H9 (cell line): ENCODE measurements at regions not wholly inside any gene's neighbourhood (a gene's known extent, or its start where the extent isn't known, plus 50 kb on each side); places are given as distances from the start of the nearest gene placed in this dataset.
A peak's percentile ranks its signal among the peaks of the same experiment; 100 is the strongest.

Source experiments
- DNase-seq: peaks from one replicate; pipeline ENCODE4 v3.0.0-alpha.2; 2017
- H2AFZ ChIP-seq: one replicate; pipeline ENCODE4 v1.6.1; 2013; ENCODE audit warnings: mild to moderate bottlenecking, low read length, control low read depth, moderate library complexity
- H2AK5ac ChIP-seq: 2 replicates; pipeline ENCODE4 v1.6.1; 2013; ENCODE audit warnings: low read length, control low read depth, mixed read lengths; ENCODE audit not compliant: insufficient read length
- H2BK120ac ChIP-seq: one replicate; pipeline ENCODE4 v1.6.1; 2013; ENCODE audit warnings: low read depth, mild to moderate bottlenecking, low read length, control low read depth, inconsistent platforms; ENCODE audit not compliant: poor library complexity, severe bottlenecking
- H2BK12ac ChIP-seq: 2 replicates; pipeline ENCODE4 v1.6.1; 2013; ENCODE audit warnings: low read length, control low read depth, mixed read lengths, low read depth; ENCODE audit not compliant: insufficient read length
- H2BK15ac ChIP-seq: 2 replicates; pipeline ENCODE4 v1.6.1; 2013; ENCODE audit warnings: low read depth, low read length, control low read depth
- H2BK20ac ChIP-seq: one replicate; pipeline ENCODE4 v1.6.1; 2013; ENCODE audit warnings: low read depth, mild to moderate bottlenecking, low read length, control low read depth, inconsistent platforms; ENCODE audit not compliant: poor library complexity, severe bottlenecking
- H2BK5ac ChIP-seq: 2 replicates; pipeline ENCODE4 v1.6.1; 2013; ENCODE audit warnings: low read length, control low read depth, mixed read lengths; ENCODE audit not compliant: insufficient read length
- H3K14ac ChIP-seq: 2 replicates; pipeline ENCODE4 v1.6.1; 2013; ENCODE audit warnings: low read length, control low read depth; ENCODE audit not compliant: insufficient read depth
- H3K18ac ChIP-seq: 2 replicates; pipeline ENCODE4 v1.6.1; 2013; ENCODE audit warnings: low read depth, mild to moderate bottlenecking, mixed read lengths, low read length, control low read depth; ENCODE audit not compliant: insufficient read length
- H3K23ac ChIP-seq: 2 replicates; pipeline ENCODE4 v1.6.1; 2013; ENCODE audit warnings: low read length, control low read depth, mixed read lengths, low read depth; ENCODE audit not compliant: insufficient read length
- H3K23me2 ChIP-seq: 2 replicates; pipeline ENCODE4 v1.6.1; 2013; ENCODE audit warnings: low read depth, mild to moderate bottlenecking, mixed read lengths, low read length, control low read depth; ENCODE audit not compliant: insufficient read length, poor library complexity, severe bottlenecking
- H3K27ac ChIP-seq: 2 replicates; pipeline ENCODE4 v1.5.1; 2013; ENCODE audit warnings: low read length, control low read depth, mixed read lengths, low read depth; ENCODE audit not compliant: insufficient read length
- H3K27me3 ChIP-seq: 2 replicates; pipeline ENCODE4 v1.6.1; 2013; ENCODE audit warnings: low read length, control low read depth, inconsistent platforms; ENCODE audit not compliant: insufficient read depth
- H3K4ac ChIP-seq: 2 replicates; pipeline ENCODE4 v1.6.1; 2013; ENCODE audit warnings: low read depth, mild to moderate bottlenecking, control low read depth, inconsistent platforms, low read length, moderate library complexity
- H3K4me1 ChIP-seq: 2 replicates; pipeline ENCODE4 v1.6.1; 2013; ENCODE audit warnings: low read length, control low read depth, inconsistent platforms; ENCODE audit not compliant: insufficient read depth
- H3K4me2 ChIP-seq: 2 replicates; pipeline ENCODE4 v1.6.1; 2013; ENCODE audit warnings: low read length, control low read depth, mixed read lengths; ENCODE audit not compliant: insufficient read length, insufficient read depth
- H3K56ac ChIP-seq: 2 replicates; pipeline ENCODE4 v1.6.1; 2013; ENCODE audit warnings: low read depth, mild to moderate bottlenecking, mixed read lengths, low read length, control low read depth; ENCODE audit not compliant: insufficient read length
- H3K79me1 ChIP-seq: 2 replicates; pipeline ENCODE4 v1.6.1; 2013; ENCODE audit warnings: low read depth, mild to moderate bottlenecking, moderate library complexity, low read length, control low read depth, inconsistent platforms; ENCODE audit not compliant: insufficient read depth, poor library complexity, severe bottlenecking
- H3K79me2 ChIP-seq: 2 replicates; pipeline ENCODE4 v1.6.1; 2013; ENCODE audit warnings: low read length, control low read depth, inconsistent platforms; ENCODE audit not compliant: insufficient read depth
- H3K9ac ChIP-seq: 2 replicates; pipeline ENCODE4 v1.6.1; 2013; ENCODE audit warnings: low read length, control low read depth, mixed read lengths; ENCODE audit not compliant: insufficient read length; ENCODE audit errors: extremely low read depth
- H3K9me3 ChIP-seq: one replicate; pipeline ENCODE4 v1.6.1; 2013; ENCODE audit warnings: low read depth, low read length, inconsistent platforms; ENCODE audit not compliant: control insufficient read depth
- H3T11ph ChIP-seq: one replicate; pipeline ENCODE4 v1.6.1; 2013; ENCODE audit warnings: mild to moderate bottlenecking, low read length, control low read depth, inconsistent platforms
- H4K20me1 ChIP-seq: one replicate; pipeline ENCODE4 v1.6.1; 2013; ENCODE audit not compliant: control insufficient read depth, insufficient read length, insufficient read depth
- H4K5ac ChIP-seq: 2 replicates; pipeline ENCODE4 v1.6.1; 2013; ENCODE audit warnings: low read depth, mild to moderate bottlenecking, mixed read lengths, low read length, control low read depth; ENCODE audit not compliant: insufficient read length
- H4K8ac ChIP-seq: replicated peaks from 2 replicates; pipeline ENCODE4 v1.6.1; 2013; ENCODE audit warnings: low read length, control low read depth, mixed read lengths, low read depth; ENCODE audit not compliant: insufficient read length
- H4K91ac ChIP-seq: 2 replicates; pipeline ENCODE4 v1.6.1; 2013; ENCODE audit warnings: low read depth, mild to moderate bottlenecking, moderate library complexity, mixed read lengths, low read length, control low read depth; ENCODE audit not compliant: insufficient read length
- H3K27ac Mint-ChIP-seq, 3 experiments: 2 replicates in 2 of 3; 3 replicates in 1 of 3; pipeline ENCODE4 v1.8.0; 2020 to 2021; ENCODE audit warnings: mixed read lengths in 3 of 3, mild to moderate bottlenecking in 1 of 3, moderate library complexity in 1 of 3
- H3K27me3 Mint-ChIP-seq: 2 replicates; pipeline ENCODE4 v1.8.0; 2021; ENCODE audit warnings: low read depth, mild to moderate bottlenecking, moderate library complexity, mixed read lengths
- H3K36me3 Mint-ChIP-seq, 3 experiments: 2 replicates in 2 of 3; 3 replicates in 1 of 3; pipeline ENCODE4 v1.8.0; 2020 to 2021; ENCODE audit warnings: low read depth in 3 of 3, mixed read lengths in 3 of 3; ENCODE audit not compliant: insufficient read depth in 1 of 3
- H3K4me1 Mint-ChIP-seq, 2 experiments: 2 replicates each; pipeline ENCODE4 v1.8.0; 2020; ENCODE audit warnings: mixed read lengths in 2 of 2
- H3K4me3 Mint-ChIP-seq, 2 experiments: 2 replicates in 1 of 2; 3 replicates in 1 of 2; pipeline ENCODE4 v1.8.0; 2020 to 2021; ENCODE audit warnings: mild to moderate bottlenecking in 2 of 2, mixed read lengths in 2 of 2, moderate library complexity in 1 of 2
- H3K9me3 Mint-ChIP-seq, 2 experiments: 2 replicates in 1 of 2; 3 replicates in 1 of 2; pipeline ENCODE4 v1.8.0; 2020; ENCODE audit warnings: mild to moderate bottlenecking in 2 of 2, mixed read lengths in 2 of 2, moderate library complexity in 1 of 2
- TF ChIP-seq, protein P1 (sequence below): fragments of 200-600 bp; sonication (generic); conservative IDR thresholded peaks from 3 replicates; pipeline ENCODE4 v1.8.0; 2021; ENCODE audit warnings: antibody characterized with exemption, mild to moderate bottlenecking

GRCh38 chr13:89324582-89324981 is 1653.4 kb downstream of the SLITRK5 start:
- H3K4me1 Mint-ChIP-seq: peaks cover 12 to 20% of the 10 kb centered on the region in 2 experiments
- no peak overlapping the region for H3K56ac ChIP-seq
- no peak overlapping the region for H2BK15ac ChIP-seq
- peaks cover 0 to 4% (median 0%) of the 10 kb centered on the region in 3 experiments; a peak in 1 of 7 replicates for H3K36me3 Mint-ChIP-seq
- H4K20me1 ChIP-seq: no peaks in the 10 kb centered on the region
- no peak overlapping the region for H2BK12ac ChIP-seq
- H3K79me2 ChIP-seq: no peaks in the 10 kb centered on the region
- no peak overlapping the region for H3K4ac ChIP-seq
- no peaks in the 10 kb centered on the region for H3K79me1 ChIP-seq
- no peak overlapping the region for H2AFZ ChIP-seq
- DNase-seq: no peak
- no peak overlapping the region for H4K8ac ChIP-seq
- H3K9me3 ChIP-seq: no peaks in the 10 kb centered on the region
- no peak overlapping the region for H3K14ac ChIP-seq
- no peaks in the 10 kb centered on the region for H3K23me2 ChIP-seq
- no peak overlapping the region for H4K91ac ChIP-seq
- no peak overlapping the region for H3K18ac ChIP-seq
- no peak overlapping the region for H2BK120ac ChIP-seq
- H3K27me3 ChIP-seq: no peaks in the 10 kb centered on the region
- TF ChIP-seq, protein P1, sequence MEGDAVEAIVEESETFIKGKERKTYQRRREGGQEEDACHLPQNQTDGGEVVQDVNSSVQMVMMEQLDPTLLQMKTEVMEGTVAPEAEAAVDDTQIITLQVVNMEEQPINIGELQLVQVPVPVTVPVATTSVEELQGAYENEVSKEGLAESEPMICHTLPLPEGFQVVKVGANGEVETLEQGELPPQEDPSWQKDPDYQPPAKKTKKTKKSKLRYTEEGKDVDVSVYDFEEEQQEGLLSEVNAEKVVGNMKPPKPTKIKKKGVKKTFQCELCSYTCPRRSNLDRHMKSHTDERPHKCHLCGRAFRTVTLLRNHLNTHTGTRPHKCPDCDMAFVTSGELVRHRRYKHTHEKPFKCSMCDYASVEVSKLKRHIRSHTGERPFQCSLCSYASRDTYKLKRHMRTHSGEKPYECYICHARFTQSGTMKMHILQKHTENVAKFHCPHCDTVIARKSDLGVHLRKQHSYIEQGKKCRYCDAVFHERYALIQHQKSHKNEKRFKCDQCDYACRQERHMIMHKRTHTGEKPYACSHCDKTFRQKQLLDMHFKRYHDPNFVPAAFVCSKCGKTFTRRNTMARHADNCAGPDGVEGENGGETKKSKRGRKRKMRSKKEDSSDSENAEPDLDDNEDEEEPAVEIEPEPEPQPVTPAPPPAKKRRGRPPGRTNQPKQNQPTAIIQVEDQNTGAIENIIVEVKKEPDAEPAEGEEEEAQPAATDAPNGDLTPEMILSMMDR: no peak
- no peak overlapping the region for H3K9ac ChIP-seq
- no peak overlapping the region for H3K27ac ChIP-seq
- no peak overlapping the region for H2BK20ac ChIP-seq
- H3K9me3 Mint-ChIP-seq: no peaks in the 10 kb centered on the region; a peak in 1 of 5 replicates
- H3K4me2 ChIP-seq: no peak overlapping the region
- H3K27ac Mint-ChIP-seq: peak overlapping the region in 2 of 3 experiments; percentile 76 to 77; a peak in 4 of 7 replicates
- no peak overlapping the region for H2AK5ac ChIP-seq
- H4K5ac ChIP-seq: no peak overlapping the region
- no peak overlapping the region for H2BK5ac ChIP-seq
- no peak overlapping the region for H3K4me3 Mint-ChIP-seq
- no peaks in the 10 kb centered on the region; the same call in 1 of the 2 replicates for H3K4me1 ChIP-seq
- H3K27me3 Mint-ChIP-seq: no peaks in the 10 kb centered on the region
- no peak overlapping the region for H3T11ph ChIP-seq
- H3K23ac ChIP-seq: no peak overlapping the region
